COLO829 (cell line): ENCODE measurements at regions not wholly inside any gene's neighbourhood (a gene's known extent, or its start where the extent isn't known, plus 50 kb on each side); places are given as distances from the start of the nearest gene placed in this dataset.
"Not testable (repeated sequence)": the region's sequence is repeated elsewhere in the genome, so short reads cannot be mapped to it uniquely, and the experiment has no call there.

Experiments
- DNase-seq: peaks from one replicate; pipeline ENCODE4 v3.0.0; 2012; ENCODE audit warnings: low spot score

DNA sequence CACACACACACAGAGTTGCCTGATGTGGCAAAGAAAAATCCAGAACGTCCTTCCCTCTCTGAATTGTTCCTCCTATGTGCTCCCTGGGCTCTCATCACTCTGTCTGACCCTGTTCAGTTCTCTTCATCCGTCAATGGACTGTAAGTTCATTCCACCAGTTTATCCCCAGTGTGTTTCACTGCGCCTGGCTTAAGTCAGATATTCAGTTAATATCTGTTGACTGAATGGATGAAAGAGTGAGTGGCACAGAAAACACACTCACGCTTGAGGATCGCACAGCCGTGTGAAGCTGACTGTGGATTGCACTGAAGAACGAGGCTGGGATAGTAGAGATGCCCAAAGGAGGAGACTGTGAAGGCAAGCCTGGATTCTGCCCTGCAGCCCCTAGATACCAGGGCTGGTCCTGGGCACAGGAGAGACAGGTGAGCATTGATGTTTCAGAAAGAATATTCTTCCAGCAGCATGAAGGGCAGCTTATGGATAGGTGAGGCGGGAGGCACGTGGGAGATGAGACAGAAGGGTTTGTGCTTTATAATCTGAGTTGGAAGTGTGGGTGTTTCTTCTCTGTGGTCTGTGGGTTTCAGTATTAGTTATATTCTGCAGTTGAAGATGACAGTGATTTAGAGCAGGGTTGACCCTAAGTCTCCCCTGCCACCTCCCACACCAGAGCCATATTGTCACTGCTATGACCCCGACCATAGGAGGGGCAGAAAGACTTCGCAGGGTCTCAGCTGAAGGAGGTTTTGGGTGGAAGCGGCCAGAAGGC lies 129.9 kb downstream of the SOCS6 start:
- DNase-seq, result no peak

- DNase-seq, result no peak
Measured at GRCh38 chr18:70417847-70418246, 129.0 kb downstream of the SOCS6 start.

DNA sequence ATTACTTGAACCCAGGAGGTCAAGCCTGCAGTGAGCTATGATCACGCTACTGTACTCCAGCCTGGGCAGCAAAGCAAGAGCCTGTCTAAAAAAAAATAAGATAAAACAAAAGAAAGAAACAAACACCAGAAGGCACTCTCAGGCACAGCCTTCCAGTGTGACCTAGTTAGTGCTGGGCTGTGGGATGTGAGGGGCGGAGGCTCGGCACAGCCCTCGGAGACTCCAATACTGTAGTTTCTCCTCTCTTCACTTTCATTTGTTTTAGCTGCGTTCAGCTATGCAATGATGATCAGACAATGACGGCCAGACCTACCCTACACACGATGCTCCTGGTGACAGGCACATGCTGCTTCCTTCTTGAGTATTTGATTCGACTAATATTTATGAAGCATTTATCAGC lies 127.7 kb downstream of the SOCS6 start:
- DNase-seq, result no peak

DNA sequence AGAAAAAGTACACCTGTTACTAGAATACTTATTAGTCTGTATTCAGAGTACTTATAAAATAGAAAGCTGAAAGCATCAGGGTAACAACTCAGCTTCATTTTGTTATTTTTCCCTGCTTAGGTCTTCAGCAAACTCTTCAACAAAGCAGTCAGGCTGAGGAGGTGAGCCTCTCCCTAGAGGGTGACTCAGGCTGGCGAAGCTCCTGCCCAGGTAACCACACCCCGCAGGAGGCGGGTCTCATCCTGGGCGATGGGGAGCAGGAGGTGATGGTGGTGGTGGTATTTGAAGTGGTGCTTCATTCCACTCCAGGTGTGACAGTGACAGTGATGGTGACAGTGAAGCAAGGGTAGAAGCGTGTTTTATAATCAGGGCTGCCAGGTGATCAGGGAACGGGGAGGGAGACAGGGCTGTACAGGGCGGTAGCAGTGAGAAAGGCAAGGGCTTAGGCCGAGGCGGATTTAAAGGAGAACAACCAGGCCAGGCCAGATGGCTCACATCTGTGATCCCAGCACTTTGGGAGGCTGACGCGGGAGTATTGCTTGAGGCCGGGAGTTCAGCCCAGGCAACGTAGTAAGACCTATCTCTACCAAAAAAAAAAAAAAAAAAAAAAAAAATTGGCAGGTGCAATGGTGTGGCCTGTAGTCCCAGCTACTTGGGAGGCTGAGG lies 127.1 kb downstream of the SOCS6 start:
- DNase-seq, result no peak

DNA sequence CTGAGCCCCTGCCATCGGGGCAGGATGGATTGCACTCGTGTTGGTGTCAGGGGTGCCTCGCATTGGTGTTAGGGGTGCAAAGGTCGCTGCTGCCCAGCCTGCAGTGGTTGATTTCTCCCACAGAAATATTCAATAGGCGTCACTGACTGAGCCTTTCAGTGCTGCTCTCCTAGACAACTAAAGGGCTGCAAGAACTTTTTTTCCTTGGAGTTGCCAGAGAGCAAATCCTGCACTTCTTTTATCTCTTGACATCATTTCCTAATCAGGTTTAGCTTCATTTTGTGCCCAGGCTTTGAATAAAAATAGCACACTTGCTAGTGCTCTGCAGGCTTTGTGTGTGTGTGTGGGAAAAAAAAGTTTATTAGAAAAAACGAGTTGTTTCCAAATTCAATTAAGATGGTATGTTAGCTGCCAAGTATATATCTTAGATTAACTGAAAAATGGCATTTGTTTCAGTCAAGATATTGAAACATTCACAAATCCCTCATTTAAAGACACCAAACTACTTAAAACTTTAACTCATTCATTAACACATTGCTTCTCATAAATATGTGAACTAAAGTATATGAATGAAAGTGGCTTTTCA lies 125.6 kb downstream of the SOCS6 start:
- no peak for DNase-seq

GRCh38 chr18:70413455-70413854 lies 124.6 kb downstream of the SOCS6 start:
- DNase-seq, result no peak

DNA sequence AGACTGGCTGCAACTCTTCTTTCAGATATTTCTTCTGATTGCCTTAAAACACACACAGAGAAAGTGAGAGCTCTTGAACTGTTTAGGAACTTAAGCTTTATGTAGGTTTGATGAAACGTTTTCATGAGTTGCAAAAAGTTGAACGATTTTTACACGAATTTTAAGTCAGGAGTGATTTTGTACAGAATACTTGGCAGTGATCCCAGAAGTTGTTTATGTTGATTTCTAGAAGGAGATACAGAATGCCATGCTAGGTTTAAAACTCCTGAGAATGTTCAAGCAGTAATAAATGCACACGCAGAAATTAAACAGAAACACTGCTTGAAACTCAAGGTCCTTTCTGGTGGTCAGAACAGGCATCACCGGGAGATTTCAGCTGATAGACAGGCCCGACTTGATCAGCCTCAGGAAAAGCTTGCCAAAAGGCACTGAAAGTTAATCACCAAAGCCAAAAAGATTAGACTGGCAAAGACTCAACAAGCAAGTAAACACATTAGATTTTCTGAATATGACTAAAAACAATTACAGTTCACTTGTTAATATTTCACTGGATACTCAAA lies 123.1 kb downstream of the SOCS6 start:
- DNase-seq, result no peak

DNA sequence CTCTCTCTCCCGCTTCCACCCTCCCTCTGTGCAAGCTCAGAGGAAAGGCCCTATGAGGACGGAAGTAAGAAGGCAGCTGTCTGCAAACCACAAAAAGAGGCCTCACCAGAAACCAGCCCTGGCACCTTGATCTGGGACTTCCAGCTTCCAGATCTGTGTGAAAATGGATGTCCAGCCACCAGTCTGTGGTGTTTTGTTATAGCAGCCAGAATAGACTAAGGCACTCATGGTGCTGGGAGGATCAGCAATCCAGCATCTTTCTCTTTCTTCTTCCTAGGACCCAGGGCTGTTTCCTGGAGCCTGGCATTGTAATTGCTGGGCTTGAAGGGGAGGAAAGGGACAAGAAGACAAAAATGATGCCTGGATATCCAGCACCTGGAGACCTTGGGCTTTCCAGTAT lies 122.5 kb downstream of the SOCS6 start:
- DNase-seq, result no peak

DNA sequence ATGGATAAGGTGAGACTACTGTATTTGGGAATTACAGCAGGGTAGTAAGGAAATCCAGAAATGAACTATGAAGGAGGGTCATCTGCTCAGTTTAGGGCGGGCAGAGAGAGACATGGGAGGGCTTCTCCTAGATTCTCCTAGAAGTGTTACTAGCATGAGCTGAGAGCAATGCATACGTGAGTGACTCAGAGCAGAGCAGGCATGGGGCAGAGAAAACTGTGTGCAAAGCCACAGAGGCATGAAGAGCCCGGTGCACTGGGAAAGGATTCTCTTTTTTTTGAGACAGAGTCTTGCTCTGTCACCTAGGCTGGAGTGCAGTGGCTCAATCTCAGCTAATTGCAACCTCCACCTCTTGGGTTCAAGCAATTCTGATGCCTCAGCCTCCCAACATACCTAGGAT lies 116.2 kb downstream of the SOCS6 start:
- DNase-seq, result no peak

DNA sequence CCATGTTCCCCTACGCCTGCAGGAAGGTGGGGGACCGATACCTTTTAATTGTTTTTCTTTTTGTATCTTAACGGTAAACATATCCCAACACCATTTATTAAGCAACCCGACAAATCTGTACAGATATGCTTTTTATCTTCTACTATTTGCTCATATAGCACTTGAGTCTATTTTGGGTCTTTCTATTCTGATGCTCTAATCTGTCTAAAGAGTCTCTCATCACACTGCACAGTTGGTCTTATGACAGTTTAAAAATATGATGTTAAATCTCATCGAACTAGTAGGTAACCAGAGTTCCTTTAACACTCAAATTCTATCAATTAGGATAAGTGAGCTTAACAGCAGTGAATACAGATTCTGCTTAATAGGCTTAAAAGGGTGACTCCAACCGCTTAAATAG lies 111.6 kb downstream of the SOCS6 start:
- no peak for DNase-seq

DNA sequence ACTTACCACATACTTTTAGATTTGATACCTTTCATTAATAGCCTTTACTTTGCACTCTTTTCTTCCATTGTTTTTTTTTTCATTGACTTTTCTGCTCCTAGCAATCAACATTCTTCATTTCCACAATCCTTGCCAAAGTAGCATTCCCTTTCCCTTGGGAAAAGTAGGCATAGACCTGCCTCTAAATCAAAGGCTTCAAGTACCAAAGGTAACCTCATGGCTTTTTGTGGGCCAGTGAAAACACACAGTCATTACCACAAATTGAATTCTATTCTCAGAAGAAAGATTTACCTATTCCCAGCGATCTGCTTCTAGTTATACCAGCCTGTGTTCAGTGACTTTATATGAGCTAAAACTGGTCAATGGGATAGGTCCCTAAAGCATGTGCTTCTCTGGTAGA lies 109.2 kb downstream of the SOCS6 start:
- DNase-seq, result no peak

DNA sequence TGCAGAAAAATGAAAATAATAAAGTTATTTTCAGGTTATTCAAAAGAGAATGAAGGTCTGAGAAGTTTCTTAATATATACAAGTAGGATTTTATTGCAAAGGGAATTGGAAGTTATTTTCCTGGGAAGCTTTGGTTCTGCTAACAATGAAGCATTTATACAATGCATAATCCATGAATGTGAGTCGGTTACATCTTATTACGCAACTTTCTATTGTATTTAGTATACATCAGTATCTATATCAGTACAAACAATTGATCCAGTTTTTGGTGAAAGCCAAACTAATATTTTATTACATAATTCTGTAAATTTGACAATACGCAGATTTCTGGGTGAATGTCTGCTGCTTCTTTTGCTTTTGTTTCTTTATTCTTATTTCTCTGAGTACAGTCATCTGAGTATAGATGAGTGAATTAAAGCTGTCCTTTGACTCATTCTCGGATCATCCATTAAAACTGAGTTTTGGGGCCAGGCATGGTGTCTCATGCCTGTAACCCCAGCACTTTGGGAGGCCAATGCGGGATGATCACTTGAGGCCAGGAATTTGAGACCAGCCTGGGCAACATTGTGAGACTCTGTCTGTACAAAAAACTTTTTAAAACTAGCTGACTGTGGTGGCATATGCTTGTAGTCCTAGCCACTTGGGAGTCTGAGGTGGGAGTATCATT lies 108.5 kb downstream of the SOCS6 start:
- DNase-seq, result no peak

GRCh38 chr18:70395771-70396170 lies 106.9 kb downstream of the SOCS6 start:
- DNase-seq, result not testable (repeated sequence)

GRCh38 chr18:70394672-70395071 lies 105.8 kb downstream of the SOCS6 start:
- no peak for DNase-seq

DNA sequence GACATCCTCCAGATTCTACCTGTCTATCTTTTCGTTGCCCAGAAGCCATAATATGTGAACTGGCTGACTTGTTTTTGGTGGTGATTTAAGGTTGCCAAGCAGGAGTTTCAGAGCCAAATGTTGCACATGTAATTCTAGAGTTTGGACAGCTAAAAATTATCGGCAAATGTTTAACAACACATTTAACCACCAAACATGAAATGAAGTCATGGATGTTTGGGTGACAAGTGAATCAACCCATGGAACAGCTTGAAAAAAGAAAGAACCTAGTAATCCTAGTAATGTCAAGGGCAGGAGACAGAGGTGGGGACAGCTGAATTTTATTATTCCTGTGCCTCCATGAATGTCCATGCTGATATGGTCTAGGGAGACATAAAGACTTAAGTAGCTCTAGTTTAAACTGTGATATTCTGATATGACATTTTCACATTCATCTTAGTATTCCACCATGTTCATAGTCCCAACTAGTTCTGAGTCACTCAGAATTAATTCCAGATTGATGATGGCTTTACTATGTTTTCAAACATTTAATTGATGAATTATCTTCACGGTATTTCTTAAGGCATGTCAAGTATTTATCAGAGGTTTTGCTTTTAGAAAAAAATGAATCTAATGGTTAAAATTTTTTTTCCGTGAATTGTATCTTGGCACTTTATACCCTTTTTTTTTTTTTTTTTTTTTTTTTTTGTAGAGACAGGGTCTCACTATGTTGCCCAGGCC lies 101.7 kb downstream of the SOCS6 start:
- no peak for DNase-seq

- DNase-seq, result not testable (repeated sequence)
Measured at GRCh38 chr18:70389036-70389435, 100.2 kb downstream of the SOCS6 start.

- no peak for DNase-seq
Measured at GRCh38 chr18:70387027-70387426, 98.2 kb downstream of the SOCS6 start.

GRCh38 chr18:70386582-70386981 lies 97.7 kb downstream of the SOCS6 start:
- no peak for DNase-seq

- peak; percentile 17 for DNase-seq
Measured at GRCh38 chr18:70385474-70385873, 96.6 kb downstream of the SOCS6 start.

GRCh38 chr18:70384181-70384790 lies 95.4 kb downstream of the SOCS6 start:
- DNase-seq, result peak; percentile 80

- no peak for DNase-seq
Measured at GRCh38 chr18:70382992-70383717, 94.3 kb downstream of the SOCS6 start.
